ENCODE measurements at regions not wholly inside any gene's neighbourhood (a gene's known extent, or its start where the extent isn't known, plus 50 kb on each side); places are given as distances from the start of the nearest gene placed in this dataset.
"Not testable (repeated sequence)": the region's sequence is repeated elsewhere in the genome, so short reads cannot be mapped to it uniquely, and the experiment has no call there.

- H3K4me1 Mint-ChIP-seq (ENCODE audit: low read depth, unreplicated experiment) = no peaks in the 10 kb centered on the region
- H3K27ac Mint-ChIP-seq (ENCODE audit: unreplicated experiment) = no peak overlapping the region
- POLR2A ChIA-PET = no interaction called here
- no peaks in the 10 kb centered on the region for H3K4me1 ChIP-seq
- DNase-seq = no peak
- H3K27me3 Mint-ChIP-seq (ENCODE audit: insufficient read depth, unreplicated experiment) = no peaks in the 10 kb centered on the region
- no peaks in the 10 kb centered on the region for H3K36me3 ChIP-seq (ENCODE audit: control insufficient read depth, insufficient read depth, low read length)
- H3K9me3 Mint-ChIP-seq (ENCODE audit: unreplicated experiment) = peaks cover 9% of the 10 kb centered on the region
- TF ChIP-seq CTCF (IDR thresholded peaks at IDR 0.05; ENCODE audit: insufficient read depth in 1 of 2, low read depth in 1 of 2, low read length in 1 of 2, severe bottlenecking in 1 of 2, unreplicated experiment in 1 of 2) = no peak
- CTCF ChIA-PET = no interaction called here
- no peak overlapping the region for H3K4me3 Mint-ChIP-seq (ENCODE audit: unreplicated experiment)
- no peak overlapping the region for H3K4me3 ChIP-seq (ENCODE audit: low read depth, low read length)
- intact Hi-C loops (cut with micrococcal nuclease; ENCODE audit: unreplicated experiment) = no loop called here
- no peaks in the 10 kb centered on the region for H3K36me3 Mint-ChIP-seq (ENCODE audit: insufficient read depth, unreplicated experiment)
- no TSS peak for BruUV-seq (replicated peaks)
- H3K27me3 ChIP-seq (replicated peaks; ENCODE audit: control insufficient read depth, insufficient read depth, low read length) = no peaks in the 10 kb centered on the region
- H3K9me3 ChIP-seq = no peaks in the 10 kb centered on the region
Observed at GRCh38 chr7:79922894-79923293, 211.7 kb upstream of the GNAI1 start.

- Mint-ChIP-seq H3K4me1 (ENCODE audit: low read depth, unreplicated experiment) (no peaks in the 10 kb centered on the region), H3K27me3 (ENCODE audit: insufficient read depth, unreplicated experiment) (no peaks in the 10 kb centered on the region), H3K4me3 (ENCODE audit: unreplicated experiment) (no peak overlapping the region), H3K27ac (ENCODE audit: unreplicated experiment) (no peak overlapping the region), H3K36me3 (ENCODE audit: insufficient read depth, unreplicated experiment) (no peaks in the 10 kb centered on the region), H3K9me3 (ENCODE audit: unreplicated experiment) (peaks cover 9% of the 10 kb centered on the region)
- BruUV-seq (replicated peaks) = no TSS peak
- Histone ChIP-seq H3K36me3 (ENCODE audit: control insufficient read depth, insufficient read depth, low read length) (no peaks in the 10 kb centered on the region), H3K27me3 (replicated peaks; ENCODE audit: control insufficient read depth, insufficient read depth, low read length) (no peaks in the 10 kb centered on the region), H3K9me3 (no peaks in the 10 kb centered on the region), H3K4me1 (no peaks in the 10 kb centered on the region), H3K4me3 (ENCODE audit: low read depth, low read length) (no peak overlapping the region)
- ChIA-PET CTCF (no interaction called here), POLR2A (no interaction called here)
- DNase-seq = no peak
- TF ChIP-seq CTCF (IDR thresholded peaks at IDR 0.05; ENCODE audit: insufficient read depth in 1 of 2, low read depth in 1 of 2, low read length in 1 of 2, severe bottlenecking in 1 of 2, unreplicated experiment in 1 of 2) = no peak
- intact Hi-C loops (cut with micrococcal nuclease; ENCODE audit: unreplicated experiment) = no loop called here
Observed at GRCh38 chr7:79921976-79922375, 212.7 kb upstream of the GNAI1 start.

GRCh38 chr7:79918632-79919031 lies 216.0 kb upstream of the GNAI1 start:
- peaks cover 13% of the 10 kb centered on the region for H3K9me3 Mint-ChIP-seq (ENCODE audit: unreplicated experiment)
- H3K9me3 ChIP-seq; H3K36me3 Mint-ChIP-seq (ENCODE audit: insufficient read depth, unreplicated experiment); H3K4me1 ChIP-seq; H3K4me3 ChIP-seq (ENCODE audit: low read depth, low read length); H3K27me3 Mint-ChIP-seq (ENCODE audit: insufficient read depth, unreplicated experiment); H3K27me3 ChIP-seq (replicated peaks; ENCODE audit: control insufficient read depth, insufficient read depth, low read length); H3K4me1 Mint-ChIP-seq (ENCODE audit: low read depth, unreplicated experiment); intact Hi-C loops (cut with micrococcal nuclease; ENCODE audit: unreplicated experiment); DNase-seq; BruUV-seq (replicated peaks); H3K27ac Mint-ChIP-seq (ENCODE audit: unreplicated experiment); H3K4me3 Mint-ChIP-seq (ENCODE audit: unreplicated experiment); CTCF ChIA-PET; H3K36me3 ChIP-seq (ENCODE audit: control insufficient read depth, insufficient read depth, low read length); POLR2A ChIA-PET: not testable (repeated sequence)

GRCh38 chr7:79915346-79915745 lies 219.3 kb upstream of the GNAI1 start:
- DNase-seq; H3K36me3 Mint-ChIP-seq (ENCODE audit: insufficient read depth, unreplicated experiment); intact Hi-C loops (cut with micrococcal nuclease; ENCODE audit: unreplicated experiment); H3K9me3 ChIP-seq; POLR2A ChIA-PET; H3K4me3 Mint-ChIP-seq (ENCODE audit: unreplicated experiment); H3K27ac Mint-ChIP-seq (ENCODE audit: unreplicated experiment); H3K4me3 ChIP-seq (ENCODE audit: low read depth, low read length); H3K4me1 ChIP-seq; H3K4me1 Mint-ChIP-seq (ENCODE audit: low read depth, unreplicated experiment); H3K36me3 ChIP-seq (ENCODE audit: control insufficient read depth, insufficient read depth, low read length); H3K27me3 Mint-ChIP-seq (ENCODE audit: insufficient read depth, unreplicated experiment); CTCF ChIA-PET; BruUV-seq (replicated peaks); H3K27me3 ChIP-seq (replicated peaks; ENCODE audit: control insufficient read depth, insufficient read depth, low read length): not testable (repeated sequence)
- peaks cover 10% of the 10 kb centered on the region for H3K9me3 Mint-ChIP-seq (ENCODE audit: unreplicated experiment)
